SIG-M5 treated with dmso at 0.1 percent for 504 hours (cell line): ENCODE measurements at regions not wholly inside any gene's neighbourhood (a gene's known extent, or its start where the extent isn't known, plus 50 kb on each side); places are given as distances from the start of the nearest gene placed in this dataset.
"Not testable (repeated sequence)": the region's sequence is repeated elsewhere in the genome, so short reads cannot be mapped to it uniquely, and the experiment has no call there.

Experiments used
- DNase-seq: peaks from one replicate; lab custom pipeline; 2025; ENCODE audit not compliant: unreplicated experiment; lab: John Stamatoyannopoulos, UW

DNA sequence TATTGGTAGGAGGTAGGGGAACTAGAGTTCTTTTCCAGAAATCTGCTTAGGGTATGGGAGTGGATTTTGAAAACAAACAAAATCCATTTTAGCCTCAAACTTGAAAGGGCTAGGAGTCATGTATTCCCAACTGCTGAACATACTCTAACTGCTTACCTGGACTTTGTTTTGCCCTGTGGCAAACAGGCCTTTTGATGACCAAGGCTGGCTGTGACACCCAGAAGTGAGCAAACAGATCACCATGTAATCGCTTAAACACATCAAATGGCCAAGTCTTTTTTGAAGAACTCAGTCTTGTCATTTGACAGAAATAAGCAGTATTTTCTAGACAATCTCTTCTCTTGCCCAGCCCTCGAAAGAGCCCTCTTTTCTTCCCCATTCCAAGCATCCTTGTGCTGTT is 203.4 kb downstream of the KIT start:
- no peak for DNase-seq

DNA sequence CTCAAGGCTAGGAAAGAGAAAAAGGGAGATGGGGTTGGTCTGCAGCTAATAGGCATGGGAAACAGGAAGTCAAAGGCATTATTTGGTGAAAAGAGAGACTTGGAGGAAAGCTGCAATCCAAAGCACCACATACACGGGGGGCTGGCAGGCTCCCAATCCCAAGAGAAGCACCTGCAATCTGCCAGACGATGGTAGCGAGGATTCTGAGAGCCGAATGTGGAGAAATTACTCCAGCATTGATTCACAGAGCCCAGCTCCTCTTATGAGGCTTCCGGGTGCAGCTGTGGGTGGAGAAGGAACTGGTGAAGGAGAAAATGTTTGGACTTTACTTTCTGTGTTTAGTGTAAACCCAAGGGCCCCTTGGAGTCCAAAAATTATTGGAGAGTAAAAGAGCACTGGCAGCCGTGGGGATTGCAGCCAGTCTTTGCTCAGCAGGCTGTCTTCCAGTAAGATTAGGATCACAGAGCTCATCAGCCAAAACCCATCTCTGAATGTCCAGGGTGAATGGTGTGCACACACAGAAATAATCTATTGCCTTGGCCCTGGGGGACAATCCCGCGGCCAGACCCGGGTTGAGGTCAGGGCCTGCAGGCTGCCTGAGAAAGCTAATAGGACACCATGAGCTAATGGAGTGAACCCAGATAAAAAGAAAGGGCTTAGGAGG is 197.6 kb downstream of the KIT start:
- DNase-seq: no peak

DNA sequence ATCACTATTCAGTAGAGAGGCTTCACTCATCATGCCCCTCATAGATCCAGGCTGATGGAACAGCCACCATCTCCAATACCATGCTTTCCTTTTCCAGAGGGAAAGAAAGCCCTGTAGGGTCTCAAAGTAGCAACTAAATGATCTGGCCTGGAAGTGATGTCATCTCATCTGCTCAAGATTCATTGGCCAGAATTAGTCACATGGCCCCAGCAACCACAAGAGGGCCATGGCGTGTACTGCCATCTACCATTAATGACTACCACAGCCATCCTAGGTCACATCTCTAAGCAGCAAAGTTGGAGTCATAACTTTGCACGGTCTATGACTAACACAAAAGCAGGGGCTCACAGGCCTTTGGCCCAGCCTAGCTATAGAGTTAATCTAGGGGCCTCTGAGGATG is 194.8 kb downstream of the KIT start:
- DNase-seq: no peak

- no peak for DNase-seq
These were observed 194.3 kb downstream of the KIT start for GRCh38 chr4:54852054-54852453.

DNA sequence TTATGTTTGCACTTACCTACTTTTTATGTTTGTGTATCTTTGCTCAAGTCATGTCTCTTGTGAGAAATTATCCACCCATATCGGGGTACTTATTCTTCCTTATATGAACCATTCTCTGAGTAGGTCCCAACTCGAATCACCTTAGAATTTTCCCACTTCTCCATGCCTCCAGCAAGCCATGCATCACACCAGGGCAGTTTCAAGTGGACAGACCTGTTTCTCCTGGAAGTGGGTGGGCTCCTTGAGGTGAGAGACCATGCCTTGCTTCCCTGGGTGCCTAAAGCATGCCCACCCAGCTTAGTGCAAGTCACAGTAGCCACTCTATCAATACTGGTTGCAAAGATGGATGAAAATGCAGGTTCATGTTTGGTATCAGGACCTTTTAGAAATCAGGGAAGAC is 187.2 kb downstream of the KIT start:
- DNase-seq: no peak

GRCh38 chr4:54843946-54844345 is 186.2 kb downstream of the KIT start:
- no peak for DNase-seq

- DNase-seq: no peak
These were observed 185.3 kb downstream of the KIT start for GRCh38 chr4:54843106-54843505.

DNA sequence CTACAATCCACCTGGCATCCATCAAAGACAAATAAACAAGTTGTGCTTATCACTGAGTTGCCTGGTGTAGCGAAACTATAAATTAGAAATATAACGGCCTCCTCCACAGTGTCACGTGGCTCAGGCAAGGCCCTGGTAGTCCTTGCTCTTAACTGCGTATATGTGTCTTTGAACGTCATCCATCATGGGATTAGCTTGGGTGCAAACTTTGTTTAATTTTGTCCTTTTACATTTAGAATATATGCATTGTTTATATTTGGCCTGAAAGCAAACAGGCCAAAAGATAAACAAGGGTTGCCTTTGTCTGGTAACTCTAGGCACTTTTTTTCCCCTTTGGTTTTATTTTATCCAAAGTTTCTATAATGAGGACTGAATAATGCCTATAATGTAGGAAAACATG is 184.9 kb downstream of the KIT start:
- DNase-seq: no peak

- DNase-seq: no peak
These were observed 184.5 kb downstream of the KIT start for GRCh38 chr4:54842226-54842625.

- no peak for DNase-seq
These were observed 183.4 kb downstream of the KIT start for GRCh38 chr4:54840992-54841768.

GRCh38 chr4:54840430-54840829 is 182.7 kb downstream of the KIT start:
- DNase-seq: no peak

DNA sequence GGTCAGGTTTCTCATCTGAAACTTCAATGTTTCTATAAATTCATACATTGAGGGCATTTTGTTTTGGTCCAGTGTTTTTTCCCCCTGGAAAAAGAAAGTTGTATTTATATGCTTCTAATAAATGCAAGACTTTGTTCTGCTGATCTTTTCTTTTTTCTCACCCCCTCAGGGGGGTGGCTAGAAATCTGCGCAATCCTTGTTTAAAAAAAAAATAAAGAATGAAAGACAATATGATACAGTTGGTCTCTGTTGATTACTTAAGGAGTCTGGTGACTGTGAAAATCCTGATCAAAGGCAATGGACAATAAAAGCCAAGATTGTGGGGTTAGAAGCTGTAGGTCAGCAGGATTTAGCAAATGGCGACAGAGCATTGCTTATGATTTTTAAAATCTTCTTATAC is 180.5 kb downstream of the KIT start:
- no peak for DNase-seq

GRCh38 chr4:54837576-54838140 is 179.9 kb downstream of the KIT start:
- DNase-seq: no peak

GRCh38 chr4:54828361-54828760 is 170.6 kb downstream of the KIT start:
- DNase-seq: not testable (repeated sequence)

DNA sequence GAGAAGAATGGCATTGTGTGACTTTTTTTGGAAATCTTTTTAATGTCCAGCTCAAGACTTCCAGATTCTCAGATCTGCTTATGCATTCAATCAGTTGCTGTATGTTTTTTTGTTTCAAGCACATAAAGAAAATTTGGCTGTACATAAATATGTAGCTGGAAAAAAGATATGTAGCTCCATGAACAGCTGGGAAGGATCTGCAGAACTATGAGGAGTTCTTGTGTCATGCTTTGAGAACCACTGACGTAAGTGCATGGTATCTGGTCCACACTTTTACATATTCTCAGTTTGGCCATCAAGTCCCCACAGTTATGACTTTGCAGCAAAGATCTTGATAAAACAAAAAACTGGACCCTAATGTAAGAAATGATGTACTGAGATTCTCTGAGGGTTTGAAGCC is 165.9 kb downstream of the KIT start:
- DNase-seq: no peak

- no peak for DNase-seq
These were observed 161.3 kb downstream of the KIT start for GRCh38 chr4:54819034-54819433.

GRCh38 chr4:54818481-54818880 is 160.7 kb downstream of the KIT start:
- DNase-seq: no peak

GRCh38 chr4:54813674-54814073 is 155.9 kb downstream of the KIT start:
- DNase-seq: no peak

DNA sequence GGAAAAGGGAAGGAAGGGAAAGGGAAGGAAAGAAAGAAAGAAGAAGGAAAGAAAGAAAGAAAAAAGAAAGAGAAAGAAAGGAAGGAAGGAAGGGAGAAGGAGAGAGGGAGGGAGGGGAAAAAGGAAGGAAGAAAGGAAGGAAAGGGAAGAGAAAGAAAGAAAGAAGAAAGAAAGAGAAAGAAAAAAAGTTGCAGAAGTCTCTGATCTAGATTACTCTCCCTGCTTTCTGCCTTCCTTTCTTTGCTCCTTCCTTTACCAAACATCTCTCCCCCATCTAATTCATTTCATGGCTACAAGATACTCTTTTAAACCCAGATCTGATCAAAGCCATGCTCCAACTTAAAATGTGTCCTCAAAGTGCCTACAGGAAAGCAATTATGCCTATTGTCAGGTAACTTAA is 148.6 kb downstream of the KIT start:
- no peak for DNase-seq

DNA sequence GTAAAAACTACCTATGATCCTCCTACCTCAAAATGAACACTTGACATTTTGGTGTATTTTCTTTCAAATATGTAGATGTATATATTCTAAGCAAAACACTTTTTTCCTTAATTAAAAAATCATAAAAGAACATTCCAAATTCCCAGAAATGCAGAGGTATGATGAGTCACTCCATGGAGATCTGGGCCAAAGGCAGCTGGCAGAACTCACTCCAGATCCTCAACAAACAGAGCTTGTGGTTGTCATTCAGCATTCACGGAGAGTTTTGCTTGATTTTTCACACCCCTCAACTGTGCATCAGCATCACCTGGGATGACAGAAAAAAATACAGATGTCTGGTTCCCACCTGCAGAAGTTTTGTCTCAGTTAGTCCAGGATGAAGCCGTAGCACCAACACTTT is 144.6 kb downstream of the KIT start:
- no peak for DNase-seq

- DNase-seq: no peak
These were observed 143.2 kb downstream of the KIT start for GRCh38 chr4:54800831-54801530.

GRCh38 chr4:54794579-54794978 is 136.8 kb downstream of the KIT start:
- no peak for DNase-seq
